Caco-2 (cell line): ENCODE measurements at regions not wholly inside any gene's neighbourhood (a gene's known extent, or its start where the extent isn't known, plus 50 kb on each side); places are given as distances from the start of the nearest gene placed in this dataset.

Experiments used
- BruUV-seq: library from RNA; stranded (reverse); fragments of 400-500 nt; replicated peaks from 2 replicates; lab custom pipeline; 2021; lab: Mats Ljungman, UMichigan
- CTCF ChIA-PET: fragments of 300-600 bp; sonication (Branson Sonifier 250); formaldehyde crosslinking; loops from one replicate; lab custom pipeline; 2022; ENCODE audit warnings: antibody characterized with exemption; lab: Charles Lee
- POLR2A ChIA-PET: fragments of 300-600 bp; sonication (Branson Sonifier 250); formaldehyde crosslinking; loops from one replicate; lab custom pipeline; 2022; ENCODE audit warnings: antibody characterized with exemption; lab: Charles Lee
- DNase-seq, 2 experiments: peaks; one replicate each; pipeline versions ENCODE4 v3.0.0 to v3.0.0-alpha.2; 2020 to 2022
- H3K27me3 ChIP-seq: replicated peaks from 2 replicates; pipeline ENCODE4 v1.6.0; 2011; ENCODE audit warnings: low read length; ENCODE audit not compliant: control insufficient read depth, insufficient read depth
- H3K36me3 ChIP-seq: 2 replicates; pipeline ENCODE4 v1.5.1; 2011; ENCODE audit warnings: low read length; ENCODE audit not compliant: control insufficient read depth, insufficient read depth
- H3K4me1 ChIP-seq: fragments of 250-450 bp; sonication (Bioruptor Pico); 2 replicates; pipeline ENCODE4 v1.5.1; 2020; ENCODE audit warnings: mild to moderate bottlenecking
- H3K4me3 ChIP-seq: 2 replicates; pipeline ENCODE4 v1.5.1; 2011; ENCODE audit warnings: low read depth, mild to moderate bottlenecking, control low read depth, low read length
- H3K9me3 ChIP-seq: fragments of 250-450 bp; sonication (Bioruptor Pico); 2 replicates; pipeline ENCODE4 v1.5.1; 2020; ENCODE audit warnings: mild to moderate bottlenecking, moderate library complexity
- H3K27ac Mint-ChIP-seq: one replicate; pipeline ENCODE4 v1.8.0; 2022; ENCODE audit warnings: mixed read lengths; ENCODE audit not compliant: unreplicated experiment
- H3K27me3 Mint-ChIP-seq: one replicate; pipeline ENCODE4 v1.8.0; 2022; ENCODE audit warnings: mixed read lengths; ENCODE audit not compliant: insufficient read depth, unreplicated experiment
- H3K36me3 Mint-ChIP-seq: one replicate; pipeline ENCODE4 v1.8.0; 2022; ENCODE audit warnings: mild to moderate bottlenecking, mixed read lengths; ENCODE audit not compliant: insufficient read depth, unreplicated experiment
- H3K4me1 Mint-ChIP-seq: one replicate; pipeline ENCODE4 v1.8.0; 2022; ENCODE audit warnings: low read depth, mixed read lengths; ENCODE audit not compliant: unreplicated experiment
- H3K4me3 Mint-ChIP-seq: one replicate; pipeline ENCODE4 v1.8.0; 2022; ENCODE audit warnings: mild to moderate bottlenecking, moderate library complexity, mixed read lengths; ENCODE audit not compliant: unreplicated experiment
- H3K9me3 Mint-ChIP-seq: one replicate; pipeline ENCODE4 v1.8.0; 2022; ENCODE audit warnings: mixed read lengths; ENCODE audit not compliant: unreplicated experiment
- intact Hi-C: fragments of 100-400 bp; cut with micrococcal nuclease; formaldehyde crosslinking; loops from one replicate; pipeline ENCODE4 v1.10.0; 2022; ENCODE audit not compliant: unreplicated experiment
- TF ChIP-seq, protein P1 (sequence below), 2 experiments: fragments of 200-600 bp in 1 of 2; IDR thresholded peaks; 1 replicate in 1 of 2; 2 replicates in 1 of 2; pipeline versions ENCODE4 v1.5.1 to v1.8.0; 2011 to 2022; ENCODE audit warnings: antibody characterized with exemption in 1 of 2, control low read depth in 1 of 2, inconsistent platforms in 1 of 2, low read depth in 1 of 2, low read length in 1 of 2, mild to moderate bottlenecking in 1 of 2, moderate library complexity in 1 of 2; ENCODE audit not compliant: insufficient read depth in 1 of 2, severe bottlenecking in 1 of 2, unreplicated experiment in 1 of 2

DNA sequence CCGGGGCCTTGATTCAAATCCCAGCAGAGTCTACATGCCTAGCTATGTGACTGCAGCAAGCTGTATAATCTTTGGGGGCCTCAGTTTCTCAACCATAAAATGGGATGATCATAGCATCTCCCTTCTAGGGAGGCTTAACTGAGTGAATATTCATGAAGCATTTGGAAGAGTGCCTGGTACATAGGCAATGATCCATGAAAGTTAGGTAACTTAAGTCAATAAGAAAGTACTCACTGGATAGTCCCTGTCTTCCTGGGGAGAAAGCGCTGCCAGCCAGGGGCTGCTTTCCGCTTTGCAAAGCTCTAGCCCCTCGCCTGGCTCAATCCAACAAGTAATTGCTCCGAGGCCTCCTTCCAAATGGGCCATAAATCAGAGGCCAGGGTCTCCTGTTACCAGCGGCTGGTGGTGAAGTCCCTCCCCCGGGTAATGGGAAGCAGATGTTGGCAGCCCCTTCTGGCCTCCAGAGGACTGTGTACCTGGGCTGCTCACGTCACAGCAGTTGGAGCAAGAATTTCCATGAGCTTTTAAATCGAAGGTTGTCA, 521.9 kb upstream of the PROK2 start:
- Histone ChIP-seq H3K9me3 (no peaks in the 10 kb centered on the region), H3K4me3 (no peak overlapping the region), H3K36me3 (no peaks in the 10 kb centered on the region), H3K4me1 (no peaks in the 10 kb centered on the region), H3K27me3 (no peaks in the 10 kb centered on the region; the same call in 1 of the 2 replicates)
- Mint-ChIP-seq H3K9me3 (no peaks in the 10 kb centered on the region), H3K27ac (no peak overlapping the region), H3K27me3 (peaks cover 4% of the 10 kb centered on the region), H3K4me3 (no peak overlapping the region), H3K36me3 (no peaks in the 10 kb centered on the region), H3K4me1 (no peaks in the 10 kb centered on the region)
- TF ChIP-seq, protein P1, sequence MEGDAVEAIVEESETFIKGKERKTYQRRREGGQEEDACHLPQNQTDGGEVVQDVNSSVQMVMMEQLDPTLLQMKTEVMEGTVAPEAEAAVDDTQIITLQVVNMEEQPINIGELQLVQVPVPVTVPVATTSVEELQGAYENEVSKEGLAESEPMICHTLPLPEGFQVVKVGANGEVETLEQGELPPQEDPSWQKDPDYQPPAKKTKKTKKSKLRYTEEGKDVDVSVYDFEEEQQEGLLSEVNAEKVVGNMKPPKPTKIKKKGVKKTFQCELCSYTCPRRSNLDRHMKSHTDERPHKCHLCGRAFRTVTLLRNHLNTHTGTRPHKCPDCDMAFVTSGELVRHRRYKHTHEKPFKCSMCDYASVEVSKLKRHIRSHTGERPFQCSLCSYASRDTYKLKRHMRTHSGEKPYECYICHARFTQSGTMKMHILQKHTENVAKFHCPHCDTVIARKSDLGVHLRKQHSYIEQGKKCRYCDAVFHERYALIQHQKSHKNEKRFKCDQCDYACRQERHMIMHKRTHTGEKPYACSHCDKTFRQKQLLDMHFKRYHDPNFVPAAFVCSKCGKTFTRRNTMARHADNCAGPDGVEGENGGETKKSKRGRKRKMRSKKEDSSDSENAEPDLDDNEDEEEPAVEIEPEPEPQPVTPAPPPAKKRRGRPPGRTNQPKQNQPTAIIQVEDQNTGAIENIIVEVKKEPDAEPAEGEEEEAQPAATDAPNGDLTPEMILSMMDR (IDR thresholded peaks at IDR 0.05; ENCODE audit: insufficient read depth in 1 of 2, low read depth in 1 of 2, low read length in 1 of 2, severe bottlenecking in 1 of 2, unreplicated experiment in 1 of 2): peak in 1 of 2 experiments; percentile 14
- intact Hi-C loops: no loop called here
- POLR2A ChIA-PET: no interaction called here
- BruUV-seq: no TSS peak
- CTCF ChIA-PET: interaction anchor here (1.1 kb wide), 1 partner anchor 516 kb away, joined by 3 read pairs; no protein-coding TSS in a partner anchor
- DNase-seq: no peak

DNA sequence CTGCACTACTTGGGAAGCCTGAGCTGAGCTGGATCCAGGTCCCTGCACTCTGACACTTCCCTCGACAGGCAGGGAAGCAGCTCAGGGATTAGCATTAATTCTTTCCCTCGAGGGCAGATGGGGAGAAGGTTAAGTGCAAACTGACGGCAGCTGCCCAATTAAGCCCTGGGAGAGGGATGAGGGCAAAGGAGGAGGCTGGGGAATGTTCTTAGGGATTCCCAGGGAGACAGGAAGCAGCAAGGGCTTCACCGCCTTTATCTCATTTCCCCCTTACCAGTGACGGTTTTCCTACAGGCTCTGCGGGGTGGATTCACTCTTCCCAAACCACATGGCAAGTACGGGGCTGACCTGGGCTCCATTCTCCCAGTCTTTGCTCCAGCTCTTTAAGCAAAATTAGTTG, 519.0 kb upstream of the PROK2 start:
- Histone ChIP-seq H3K4me3 (no peak overlapping the region), H3K36me3 (no peaks in the 10 kb centered on the region), H3K9me3 (no peaks in the 10 kb centered on the region), H3K4me1 (no peaks in the 10 kb centered on the region), H3K27me3 (no peaks in the 10 kb centered on the region; the same call in 1 of the 2 replicates)
- no peak overlapping the region for H3K4me3 Mint-ChIP-seq
- H3K9me3 Mint-ChIP-seq: no peaks in the 10 kb centered on the region
- H3K4me1 Mint-ChIP-seq: peaks cover 6% of the 10 kb centered on the region
- ChIA-PET POLR2A (no interaction called here), CTCF (no interaction called here)
- TF ChIP-seq, protein P1 (IDR thresholded peaks at IDR 0.05; ENCODE audit: insufficient read depth in 1 of 2, low read depth in 1 of 2, low read length in 1 of 2, severe bottlenecking in 1 of 2, unreplicated experiment in 1 of 2): no peak
- H3K36me3 Mint-ChIP-seq: no peaks in the 10 kb centered on the region
- DNase-seq: no peak
- no TSS peak for BruUV-seq
- intact Hi-C loops: no loop called here
- H3K27ac Mint-ChIP-seq: no peak overlapping the region
- peaks cover 15% of the 10 kb centered on the region for H3K27me3 Mint-ChIP-seq

DNA sequence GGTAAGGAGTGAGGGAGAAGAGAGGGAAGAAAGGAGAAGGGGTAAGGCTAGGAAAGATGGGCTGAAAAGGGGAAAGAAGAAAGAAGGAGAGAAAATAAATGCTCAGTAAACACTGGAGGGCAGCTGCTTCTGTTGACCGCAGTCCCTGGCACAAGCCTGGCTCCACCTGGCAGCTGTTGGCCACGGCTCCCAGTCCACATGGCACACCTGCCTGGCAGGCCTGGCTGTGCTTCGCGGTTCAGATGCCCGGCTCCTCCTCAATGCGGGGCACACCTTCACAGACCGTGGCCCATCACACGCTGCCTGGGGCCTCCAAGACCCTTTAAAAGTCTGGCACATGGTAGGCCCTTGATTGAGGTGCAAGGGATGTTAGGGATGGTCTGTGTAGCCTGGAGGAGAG, 516.8 kb upstream of the PROK2 start:
- Histone ChIP-seq H3K27me3 (no peaks in the 10 kb centered on the region; the same call in 1 of the 2 replicates), H3K4me3 (no peak overlapping the region), H3K4me1 (no peaks in the 10 kb centered on the region), H3K9me3 (no peaks in the 10 kb centered on the region), H3K36me3 (no peaks in the 10 kb centered on the region)
- CTCF ChIA-PET: no interaction called here
- intact Hi-C loops: no loop called here
- Mint-ChIP-seq H3K27me3 (peaks cover 15% of the 10 kb centered on the region), H3K4me3 (no peak overlapping the region), H3K36me3 (no peaks in the 10 kb centered on the region), H3K9me3 (no peaks in the 10 kb centered on the region), H3K27ac (no peak overlapping the region), H3K4me1 (peaks cover 6% of the 10 kb centered on the region)
- DNase-seq: no peak
- POLR2A ChIA-PET: no interaction called here
- no TSS peak for BruUV-seq
- TF ChIP-seq, protein P1 (IDR thresholded peaks at IDR 0.05; ENCODE audit: insufficient read depth in 1 of 2, low read depth in 1 of 2, low read length in 1 of 2, severe bottlenecking in 1 of 2, unreplicated experiment in 1 of 2): no peak
